SU-DHL-6 (cell line): ENCODE measurements at regions not wholly inside any gene's neighbourhood (a gene's known extent, or its start where the extent isn't known, plus 50 kb on each side); places are given as distances from the start of the nearest gene placed in this dataset.

Source experiments
- H2AFZ ChIP-seq: fragments of 200-600 bp; sonication (generic); 2 replicates; pipeline ENCODE4 v1.6.1; 2014; ENCODE audit warnings: low read depth, mild to moderate bottlenecking, moderate library complexity, mixed read lengths, antibody characterized with exemption, low read length; ENCODE audit not compliant: severe bottlenecking
- H3F3A ChIP-seq: fragments of 200-600 bp; shearing (Covaris generic); 2 replicates; pipeline ENCODE4 v1.6.0; 2016; ENCODE audit warnings: antibody characterized with exemption, mild to moderate bottlenecking; ENCODE audit not compliant: insufficient read depth
- H3K27ac ChIP-seq: fragments of 200-600 bp; sonication (generic); 2 replicates; pipeline ENCODE4 v1.5.1; 2016; ENCODE audit warnings: low read depth, mild to moderate bottlenecking, low read length, moderate library complexity, mixed read lengths
- H3K27me3 ChIP-seq: fragments of 200-600 bp; sonication (generic), shearing (Covaris generic); 2 replicates; pipeline ENCODE4 v1.6.0; 2014; ENCODE audit warnings: mild to moderate bottlenecking, low read length
- H3K36me3 ChIP-seq: fragments of 200-600 bp; sonication (generic); 2 replicates; pipeline ENCODE4 v1.6.1; 2014; ENCODE audit warnings: mild to moderate bottlenecking, low read length, mixed read lengths
- H3K4me2 ChIP-seq: fragments of 300-600, 200-600 bp; shearing (Covaris generic), sonication (generic); 2 replicates; pipeline ENCODE4 v1.6.0; 2014; ENCODE audit warnings: low read length, low read depth, mild to moderate bottlenecking; ENCODE audit not compliant: poor library complexity, severe bottlenecking
- H3K4me3 ChIP-seq: fragments of 200-600 bp; sonication (generic); 2 replicates; pipeline ENCODE4 v1.5.1; 2014; ENCODE audit warnings: antibody characterized with exemption, low read length, mild to moderate bottlenecking, mixed read lengths; ENCODE audit not compliant: insufficient read depth, poor library complexity, severe bottlenecking
- H3K79me2 ChIP-seq: fragments of 200-600 bp; sonication (generic); 2 replicates; pipeline ENCODE4 v1.6.1; 2014; ENCODE audit warnings: mild to moderate bottlenecking, low read length, moderate library complexity; ENCODE audit not compliant: insufficient read depth
- H3K9ac ChIP-seq: fragments of 200-600 bp; sonication (generic); 2 replicates; pipeline ENCODE4 v1.7.0; 2014; ENCODE audit warnings: mild to moderate bottlenecking, low read length
- H3K9me2 ChIP-seq: fragments of 200-600 bp; sonication (generic); replicated peaks from 2 replicates; pipeline ENCODE4 v1.6.1; 2014; ENCODE audit warnings: low read length; ENCODE audit not compliant: insufficient read depth
- H3K9me3 ChIP-seq: fragments of 200-600 bp; sonication (generic); 2 replicates; pipeline ENCODE4 v1.6.1; 2014; ENCODE audit warnings: low read length, mixed read lengths; ENCODE audit not compliant: insufficient read depth
- H4K20me1 ChIP-seq: fragments of 200-600 bp; sonication (generic); 2 replicates; pipeline ENCODE4 v1.6.1; 2014; ENCODE audit warnings: low read depth, mild to moderate bottlenecking, antibody characterized with exemption, low read length, moderate library complexity, mixed read lengths
- EZH2phosphoT487 ChIP-seq: fragments of 200-600 bp; sonication (generic), shearing (Covaris generic); conservative IDR thresholded peaks from 2 replicates; pipeline ENCODE4 v1.6.1; 2018; ENCODE audit warnings: mild to moderate bottlenecking, antibody characterized with exemption, low read length, moderate library complexity, mixed read lengths
- TF ChIP-seq, protein P1 (sequence below): fragments of 200-600 bp; sonication (generic); IDR thresholded peaks from one replicate; pipeline ENCODE4 v1.5.1; 2017; ENCODE audit warnings: antibody characterized with exemption, mild to moderate bottlenecking, low read length, moderate library complexity; ENCODE audit not compliant: insufficient read depth, poor library complexity, severe bottlenecking

DNA sequence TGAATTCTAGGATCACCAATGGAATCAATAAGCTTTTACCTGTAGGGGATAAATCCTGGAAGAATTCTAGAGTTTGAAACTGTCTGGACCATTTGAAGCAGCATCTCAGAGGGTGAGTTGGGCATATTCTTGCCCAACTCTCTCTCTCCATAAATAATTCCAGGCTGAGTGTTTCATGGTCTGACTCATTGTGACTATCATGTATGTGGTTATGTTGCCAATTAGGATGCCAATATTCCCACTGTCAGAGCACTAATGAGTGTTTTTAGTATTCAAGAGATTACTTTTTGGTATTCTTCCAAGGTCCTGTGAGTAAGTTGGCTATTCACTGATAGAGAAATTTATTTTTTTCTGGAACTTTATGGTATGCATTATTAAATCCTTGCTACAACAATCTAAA lies 456.9 kb downstream of the TOX3 start:
- H3K9me3 ChIP-seq = no peaks in the 10 kb centered on the region
- no peak overlapping the region for H3K27ac ChIP-seq
- TF ChIP-seq, protein P1, sequence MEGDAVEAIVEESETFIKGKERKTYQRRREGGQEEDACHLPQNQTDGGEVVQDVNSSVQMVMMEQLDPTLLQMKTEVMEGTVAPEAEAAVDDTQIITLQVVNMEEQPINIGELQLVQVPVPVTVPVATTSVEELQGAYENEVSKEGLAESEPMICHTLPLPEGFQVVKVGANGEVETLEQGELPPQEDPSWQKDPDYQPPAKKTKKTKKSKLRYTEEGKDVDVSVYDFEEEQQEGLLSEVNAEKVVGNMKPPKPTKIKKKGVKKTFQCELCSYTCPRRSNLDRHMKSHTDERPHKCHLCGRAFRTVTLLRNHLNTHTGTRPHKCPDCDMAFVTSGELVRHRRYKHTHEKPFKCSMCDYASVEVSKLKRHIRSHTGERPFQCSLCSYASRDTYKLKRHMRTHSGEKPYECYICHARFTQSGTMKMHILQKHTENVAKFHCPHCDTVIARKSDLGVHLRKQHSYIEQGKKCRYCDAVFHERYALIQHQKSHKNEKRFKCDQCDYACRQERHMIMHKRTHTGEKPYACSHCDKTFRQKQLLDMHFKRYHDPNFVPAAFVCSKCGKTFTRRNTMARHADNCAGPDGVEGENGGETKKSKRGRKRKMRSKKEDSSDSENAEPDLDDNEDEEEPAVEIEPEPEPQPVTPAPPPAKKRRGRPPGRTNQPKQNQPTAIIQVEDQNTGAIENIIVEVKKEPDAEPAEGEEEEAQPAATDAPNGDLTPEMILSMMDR = no peak
- no peak for TF ChIP-seq EZH2phosphoT487
- no peaks in the 10 kb centered on the region for H3K36me3 ChIP-seq
- no peaks in the 10 kb centered on the region for H3K27me3 ChIP-seq
- H2AFZ ChIP-seq = no peak overlapping the region
- H3K4me3 ChIP-seq = no peak overlapping the region
- no peaks in the 10 kb centered on the region for H3K9me2 ChIP-seq
- no peaks in the 10 kb centered on the region for H3F3A ChIP-seq
- H3K9ac ChIP-seq = no peak overlapping the region
- H4K20me1 ChIP-seq = no peaks in the 10 kb centered on the region
- H3K79me2 ChIP-seq = no peaks in the 10 kb centered on the region
- no peak overlapping the region for H3K4me2 ChIP-seq

- H3K4me3 ChIP-seq = no peak overlapping the region
- no peak for TF ChIP-seq EZH2phosphoT487
- TF ChIP-seq, protein P1 = no peak
- no peaks in the 10 kb centered on the region for H3F3A ChIP-seq
- H3K27ac ChIP-seq = no peak overlapping the region
- no peaks in the 10 kb centered on the region for H3K36me3 ChIP-seq
- H3K9me2 ChIP-seq = no peaks in the 10 kb centered on the region
- no peak overlapping the region for H3K4me2 ChIP-seq
- H2AFZ ChIP-seq = no peak overlapping the region
- no peaks in the 10 kb centered on the region for H3K27me3 ChIP-seq
- H4K20me1 ChIP-seq = no peaks in the 10 kb centered on the region
- H3K79me2 ChIP-seq = no peaks in the 10 kb centered on the region
- H3K9ac ChIP-seq = no peak overlapping the region
- H3K9me3 ChIP-seq = no peaks in the 10 kb centered on the region
Measured at GRCh38 chr16:52089476-52089875, 457.5 kb downstream of the TOX3 start.

DNA sequence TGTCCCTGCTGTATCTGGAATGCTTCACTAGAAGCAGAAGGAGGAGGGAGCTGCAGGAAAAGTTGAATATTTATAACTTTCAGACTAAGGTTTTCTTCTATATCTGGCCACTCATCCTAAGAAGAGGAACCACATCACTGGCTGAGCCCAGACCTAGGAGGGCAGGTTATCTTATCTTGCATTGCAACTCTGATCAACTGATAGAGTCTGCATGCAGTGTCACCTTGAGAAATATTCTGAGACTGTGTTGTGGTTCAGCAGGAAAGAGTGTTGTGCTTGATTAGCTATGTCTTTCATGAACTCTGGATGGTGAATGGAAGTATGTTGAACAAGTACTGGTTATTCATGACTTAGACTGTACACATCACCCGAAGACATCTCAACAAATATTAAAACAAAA lies 460.0 kb downstream of the TOX3 start:
- Histone ChIP-seq H3K9ac (no peak overlapping the region), H3K9me3 (no peaks in the 10 kb centered on the region), H3K4me2 (no peak overlapping the region), H4K20me1 (no peaks in the 10 kb centered on the region), H3K27me3 (no peaks in the 10 kb centered on the region), H3K79me2 (no peaks in the 10 kb centered on the region), H3K4me3 (no peak overlapping the region), H3K36me3 (no peaks in the 10 kb centered on the region), H3K9me2 (no peaks in the 10 kb centered on the region), H3K27ac (no peak overlapping the region), H3F3A (no peaks in the 10 kb centered on the region), H2AFZ (no peak overlapping the region)
- no peak for TF ChIP-seq EZH2phosphoT487
- TF ChIP-seq, protein P1 = no peak
